SU-DHL-6 (cell line): ENCODE measurements at regions not wholly inside any gene's neighbourhood (a gene's known extent, or its start where the extent isn't known, plus 50 kb on each side); places are given as distances from the start of the nearest gene placed in this dataset.

Experiments used
- H2AFZ ChIP-seq: fragments of 200-600 bp; sonication (generic); 2 replicates; pipeline ENCODE4 v1.6.1; 2014; ENCODE audit warnings: low read depth, mild to moderate bottlenecking, moderate library complexity, mixed read lengths, antibody characterized with exemption, low read length; ENCODE audit not compliant: severe bottlenecking
- H3F3A ChIP-seq: fragments of 200-600 bp; shearing (Covaris generic); 2 replicates; pipeline ENCODE4 v1.6.0; 2016; ENCODE audit warnings: antibody characterized with exemption, mild to moderate bottlenecking; ENCODE audit not compliant: insufficient read depth
- H3K27ac ChIP-seq: fragments of 200-600 bp; sonication (generic); 2 replicates; pipeline ENCODE4 v1.5.1; 2016; ENCODE audit warnings: low read depth, mild to moderate bottlenecking, low read length, moderate library complexity, mixed read lengths
- H3K27me3 ChIP-seq: fragments of 200-600 bp; sonication (generic), shearing (Covaris generic); 2 replicates; pipeline ENCODE4 v1.6.0; 2014; ENCODE audit warnings: mild to moderate bottlenecking, low read length
- H3K36me3 ChIP-seq: fragments of 200-600 bp; sonication (generic); 2 replicates; pipeline ENCODE4 v1.6.1; 2014; ENCODE audit warnings: mild to moderate bottlenecking, low read length, mixed read lengths
- H3K4me2 ChIP-seq: fragments of 300-600, 200-600 bp; shearing (Covaris generic), sonication (generic); 2 replicates; pipeline ENCODE4 v1.6.0; 2014; ENCODE audit warnings: low read length, low read depth, mild to moderate bottlenecking; ENCODE audit not compliant: poor library complexity, severe bottlenecking
- H3K4me3 ChIP-seq: fragments of 200-600 bp; sonication (generic); 2 replicates; pipeline ENCODE4 v1.5.1; 2014; ENCODE audit warnings: antibody characterized with exemption, low read length, mild to moderate bottlenecking, mixed read lengths; ENCODE audit not compliant: insufficient read depth, poor library complexity, severe bottlenecking
- H3K79me2 ChIP-seq: fragments of 200-600 bp; sonication (generic); 2 replicates; pipeline ENCODE4 v1.6.1; 2014; ENCODE audit warnings: mild to moderate bottlenecking, low read length, moderate library complexity; ENCODE audit not compliant: insufficient read depth
- H3K9ac ChIP-seq: fragments of 200-600 bp; sonication (generic); 2 replicates; pipeline ENCODE4 v1.7.0; 2014; ENCODE audit warnings: mild to moderate bottlenecking, low read length
- H3K9me2 ChIP-seq: fragments of 200-600 bp; sonication (generic); replicated peaks from 2 replicates; pipeline ENCODE4 v1.6.1; 2014; ENCODE audit warnings: low read length; ENCODE audit not compliant: insufficient read depth
- H3K9me3 ChIP-seq: fragments of 200-600 bp; sonication (generic); 2 replicates; pipeline ENCODE4 v1.6.1; 2014; ENCODE audit warnings: low read length, mixed read lengths; ENCODE audit not compliant: insufficient read depth
- H4K20me1 ChIP-seq: fragments of 200-600 bp; sonication (generic); 2 replicates; pipeline ENCODE4 v1.6.1; 2014; ENCODE audit warnings: low read depth, mild to moderate bottlenecking, antibody characterized with exemption, low read length, moderate library complexity, mixed read lengths
- EZH2phosphoT487 ChIP-seq: fragments of 200-600 bp; sonication (generic), shearing (Covaris generic); conservative IDR thresholded peaks from 2 replicates; pipeline ENCODE4 v1.6.1; 2018; ENCODE audit warnings: mild to moderate bottlenecking, antibody characterized with exemption, low read length, moderate library complexity, mixed read lengths
- TF ChIP-seq, protein P1 (sequence below): fragments of 200-600 bp; sonication (generic); IDR thresholded peaks from one replicate; pipeline ENCODE4 v1.5.1; 2017; ENCODE audit warnings: antibody characterized with exemption, mild to moderate bottlenecking, low read length, moderate library complexity; ENCODE audit not compliant: insufficient read depth, poor library complexity, severe bottlenecking

DNA sequence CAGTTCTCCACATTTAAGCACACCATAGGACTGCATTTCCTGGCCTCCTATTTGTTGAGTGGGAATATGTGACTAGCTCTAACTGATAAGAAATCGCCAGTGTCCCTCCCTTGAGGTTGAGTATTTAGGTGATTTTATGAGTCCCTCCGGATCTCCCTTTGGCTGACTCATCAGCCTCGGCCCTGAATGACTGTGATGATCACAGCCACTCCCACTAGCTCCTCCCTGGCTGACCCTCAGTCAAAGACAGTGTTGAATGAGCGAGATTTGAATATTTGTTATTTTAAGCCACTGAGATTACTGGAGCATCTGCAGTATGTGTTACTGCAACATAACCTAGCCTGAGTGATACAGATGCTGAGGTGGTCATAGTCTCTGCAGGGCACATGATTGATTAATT lies 515.3 kb downstream of the EPHB1 start:
- H2AFZ ChIP-seq: no peak overlapping the region
- no peak overlapping the region for H3K9ac ChIP-seq
- no peaks in the 10 kb centered on the region for H3F3A ChIP-seq
- H3K9me3 ChIP-seq: no peaks in the 10 kb centered on the region
- no peak overlapping the region for H3K27ac ChIP-seq
- no peaks in the 10 kb centered on the region for H3K36me3 ChIP-seq
- H3K79me2 ChIP-seq: no peaks in the 10 kb centered on the region
- H3K27me3 ChIP-seq: no peaks in the 10 kb centered on the region
- no peak overlapping the region for H3K4me2 ChIP-seq
- H3K9me2 ChIP-seq: no peaks in the 10 kb centered on the region
- no peak overlapping the region for H3K4me3 ChIP-seq
- no peaks in the 10 kb centered on the region for H4K20me1 ChIP-seq
- no peak for TF ChIP-seq EZH2phosphoT487
- TF ChIP-seq, protein P1, sequence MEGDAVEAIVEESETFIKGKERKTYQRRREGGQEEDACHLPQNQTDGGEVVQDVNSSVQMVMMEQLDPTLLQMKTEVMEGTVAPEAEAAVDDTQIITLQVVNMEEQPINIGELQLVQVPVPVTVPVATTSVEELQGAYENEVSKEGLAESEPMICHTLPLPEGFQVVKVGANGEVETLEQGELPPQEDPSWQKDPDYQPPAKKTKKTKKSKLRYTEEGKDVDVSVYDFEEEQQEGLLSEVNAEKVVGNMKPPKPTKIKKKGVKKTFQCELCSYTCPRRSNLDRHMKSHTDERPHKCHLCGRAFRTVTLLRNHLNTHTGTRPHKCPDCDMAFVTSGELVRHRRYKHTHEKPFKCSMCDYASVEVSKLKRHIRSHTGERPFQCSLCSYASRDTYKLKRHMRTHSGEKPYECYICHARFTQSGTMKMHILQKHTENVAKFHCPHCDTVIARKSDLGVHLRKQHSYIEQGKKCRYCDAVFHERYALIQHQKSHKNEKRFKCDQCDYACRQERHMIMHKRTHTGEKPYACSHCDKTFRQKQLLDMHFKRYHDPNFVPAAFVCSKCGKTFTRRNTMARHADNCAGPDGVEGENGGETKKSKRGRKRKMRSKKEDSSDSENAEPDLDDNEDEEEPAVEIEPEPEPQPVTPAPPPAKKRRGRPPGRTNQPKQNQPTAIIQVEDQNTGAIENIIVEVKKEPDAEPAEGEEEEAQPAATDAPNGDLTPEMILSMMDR: no peak

DNA sequence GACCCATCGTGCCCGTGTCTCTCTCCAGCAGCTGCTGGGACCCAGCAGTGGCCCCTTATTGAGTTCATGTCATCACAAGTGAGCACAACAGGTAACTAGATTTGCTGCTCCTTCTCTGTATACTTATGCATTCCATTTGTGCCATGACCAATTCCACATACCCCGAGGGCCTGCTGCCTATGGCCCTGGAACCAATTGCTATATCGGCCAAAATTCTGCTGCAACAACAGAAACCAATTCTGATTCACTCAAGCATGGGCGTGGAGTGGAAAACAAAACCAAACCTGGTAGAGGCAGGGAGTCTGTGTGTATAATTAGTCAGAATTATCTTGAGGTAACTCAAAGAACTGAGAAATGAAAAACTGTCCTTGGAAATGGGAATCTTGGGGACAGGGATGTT lies 516.6 kb downstream of the EPHB1 start:
- no peaks in the 10 kb centered on the region for H3K9me2 ChIP-seq
- H3K4me2 ChIP-seq: no peak overlapping the region
- H3K79me2 ChIP-seq: no peaks in the 10 kb centered on the region
- H3K27me3 ChIP-seq: no peaks in the 10 kb centered on the region
- H3K36me3 ChIP-seq: no peaks in the 10 kb centered on the region
- TF ChIP-seq EZH2phosphoT487: no peak
- TF ChIP-seq, protein P1: no peak
- no peak overlapping the region for H3K9ac ChIP-seq
- no peak overlapping the region for H3K27ac ChIP-seq
- no peak overlapping the region for H2AFZ ChIP-seq
- H3F3A ChIP-seq: no peaks in the 10 kb centered on the region
- no peaks in the 10 kb centered on the region for H4K20me1 ChIP-seq
- H3K9me3 ChIP-seq: no peaks in the 10 kb centered on the region
- no peak overlapping the region for H3K4me3 ChIP-seq

DNA sequence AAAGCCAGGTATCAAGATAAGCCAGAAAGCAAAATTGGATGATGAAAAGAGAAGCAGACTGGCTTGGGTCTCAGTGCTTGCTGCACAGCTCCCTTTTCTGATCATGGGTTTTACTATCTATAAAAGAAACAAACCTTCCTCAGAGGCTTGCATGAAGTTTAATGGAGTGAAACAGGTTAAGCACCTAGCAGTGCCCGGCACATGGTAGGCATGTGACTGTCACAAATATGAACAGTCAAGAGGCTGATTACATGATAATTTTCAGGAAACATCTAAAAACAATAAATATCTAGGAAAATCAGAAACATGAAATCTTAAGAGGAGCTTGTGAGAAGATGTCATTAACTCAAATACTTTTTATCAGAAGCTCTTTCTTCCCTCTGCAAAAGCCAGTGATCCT lies 519.2 kb downstream of the EPHB1 start:
- no peak overlapping the region for H3K4me2 ChIP-seq
- H3F3A ChIP-seq: no peaks in the 10 kb centered on the region
- H2AFZ ChIP-seq: no peak overlapping the region
- no peaks in the 10 kb centered on the region for H3K36me3 ChIP-seq
- H3K79me2 ChIP-seq: no peaks in the 10 kb centered on the region
- no peak overlapping the region for H3K4me3 ChIP-seq
- H3K9me3 ChIP-seq: no peaks in the 10 kb centered on the region
- H3K27me3 ChIP-seq: no peaks in the 10 kb centered on the region
- no peaks in the 10 kb centered on the region for H3K9me2 ChIP-seq
- no peak overlapping the region for H3K27ac ChIP-seq
- H4K20me1 ChIP-seq: no peaks in the 10 kb centered on the region
- TF ChIP-seq, protein P1: no peak
- TF ChIP-seq EZH2phosphoT487: no peak
- no peak overlapping the region for H3K9ac ChIP-seq
